ENCODE measurements at regions not wholly inside any gene's neighbourhood (a gene's known extent, or its start where the extent isn't known, plus 50 kb on each side); places are given as distances from the start of the nearest gene placed in this dataset.

GRCh38 chr15:36498401-36498800 is 81.0 kb upstream of the CDIN1 start:
- Histone ChIP-seq H3K27me3 (ENCODE audit: control insufficient read depth in 2 of 2, insufficient read depth in 2 of 2, low read length in 2 of 2) (no peaks in the 10 kb centered on the region), H3K27ac (ENCODE audit: extremely low read depth, low read depth, low read length) (no peak overlapping the region), H3K9me1 (ENCODE audit: control insufficient read depth, insufficient read depth, low read length) (no peaks in the 10 kb centered on the region), H4K20me1 (replicated peaks; ENCODE audit: control insufficient read depth, insufficient read depth, low read length) (no peaks in the 10 kb centered on the region), H3K4me3 (no peak overlapping the region), H3K9ac (ENCODE audit: insufficient read depth in 1 of 2, low read depth in 2 of 2, low read length in 2 of 2) (no peak overlapping the region), H3K4me1 (replicated peaks in 1 of 2; ENCODE audit: control insufficient read depth in 2 of 2, insufficient read depth in 2 of 2, low read length in 2 of 2) (no peaks in the 10 kb centered on the region), H3K4me2 (ENCODE audit: insufficient read depth, low read length) (no peak overlapping the region), H3K36me3 (ENCODE audit: control insufficient read depth, insufficient read depth, low read length) (no peaks in the 10 kb centered on the region), H2AFZ (ENCODE audit: low read depth, low read length) (peak overlapping the region; percentile 61), H3K79me2 (ENCODE audit: control insufficient read depth, insufficient read depth, low read length) (no peaks in the 10 kb centered on the region), H3K9me3 (replicated peaks; ENCODE audit: control insufficient read depth, insufficient read depth, low read depth, low read length) (no peaks in the 10 kb centered on the region)
- intact Hi-C loops (cut with micrococcal nuclease) (loop anchor here (5.0 kb wide), 1 partner anchor 981 kb away; no protein-coding TSS in a partner anchor), in situ Hi-C loops (cut with MboI) (no loop called here)
- no peak for ATAC-seq
- POLR2A ChIA-PET = no interaction called here
- FAIRE-seq = no peak
- no peak for DNase-seq (ENCODE audit: extremely low read depth in 1 of 4, low spot score in 3 of 4)
- CTCF ChIA-PET (ENCODE audit: low intra/inter-chr PET ratio) = no interaction called here
- 60% methylated on average over 4 of the region's 4 CpGs for WGBS (ENCODE audit: insufficient coverage, low coverage, missing lambda C conversion rate)
- TF ChIP-seq CEBPG (CRISPR knock-in tag; IDR thresholded peaks at IDR 0.05) (no peak), CEBPG (tag; conservative IDR thresholded peaks at IDR 0.05 in 1 of 2, IDR thresholded peaks at IDR 0.05 in 1 of 2) (peak in 1 of 2 experiments; percentile 74; a peak in 3 of 4 replicates), ZNF584 (CRISPR knock-in tag; IDR thresholded peaks at IDR 0.05; ENCODE audit: low read depth) (no peak), TSHZ1 (CRISPR knock-in tag; IDR thresholded peaks at IDR 0.05) (no peak), CEBPB (tag; IDR thresholded peaks at IDR 0.05) (peak; percentile 51), LCOR (CRISPR knock-in tag; IDR thresholded peaks at IDR 0.05) (no peak), SMAD2 (IDR thresholded peaks at IDR 0.05; ENCODE audit: low read depth, low read length) (no peak), SIRT6 (IDR thresholded peaks at IDR 0.05; ENCODE audit: low read depth, low read length) (no peak)
- BruUV-seq (replicated peaks) = no TSS peak
